Ascending aorta (tissue), 2 donors: ENCODE measurements at regions not wholly inside any gene's neighbourhood (a gene's known extent, or its start where the extent isn't known, plus 50 kb on each side); places are given as distances from the start of the nearest gene placed in this dataset.

Experiments used
- DNase-seq, 2 donors: peaks; one replicate each; pipeline ENCODE4 v3.0.0-alpha.2; 2019; ENCODE audit warnings: low spot score in 2 of 2
- H3K27ac ChIP-seq, 2 donors: fragments of 200-600 bp; sonication (generic); one replicate each; pipeline ENCODE4 v1.5.1; 2016 to 2017; ENCODE audit warnings: mild to moderate bottlenecking in 1 of 2
- H3K27me3 ChIP-seq: fragments of 200-600 bp; sonication (generic); one replicate; pipeline ENCODE4 v1.5.1; 2017
- H3K36me3 ChIP-seq, 2 donors: fragments of 200-600 bp; sonication (generic); one replicate each; pipeline ENCODE4 v1.5.1; 2016
- H3K4me1 ChIP-seq, 2 donors: fragments of 200-600 bp; sonication (generic); one replicate each; pipeline ENCODE4 v1.5.1; 2016 to 2017; ENCODE audit warnings: mild to moderate bottlenecking in 1 of 2
- H3K4me3 ChIP-seq, 2 donors: fragments of 200-600 bp; sonication (generic); one replicate each; pipeline ENCODE4 v1.5.1; 2016 to 2017; ENCODE audit warnings: mild to moderate bottlenecking in 1 of 2
- H3K9me3 ChIP-seq, 2 donors: fragments of 200-600 bp; sonication (generic); one replicate each; pipeline ENCODE4 v1.5.1; 2016
- CTCF ChIP-seq, 3 experiments: fragments of 200-600 bp in 2 of 3; fragments of 450-650 bp in 1 of 3; sonication (generic) in 2 of 3; IDR thresholded peaks; one replicate each; pipeline ENCODE4 v1.5.1; 2016 to 2019; ENCODE audit warnings: antibody characterized with exemption in 3 of 3, mild to moderate bottlenecking in 1 of 3, moderate library complexity in 1 of 3
- intact Hi-C: fragments of 100-400 bp; cut with DNase I; formaldehyde crosslinking; loops from one replicate; pipeline ENCODE4 v1.15.1; 2023

DNA sequence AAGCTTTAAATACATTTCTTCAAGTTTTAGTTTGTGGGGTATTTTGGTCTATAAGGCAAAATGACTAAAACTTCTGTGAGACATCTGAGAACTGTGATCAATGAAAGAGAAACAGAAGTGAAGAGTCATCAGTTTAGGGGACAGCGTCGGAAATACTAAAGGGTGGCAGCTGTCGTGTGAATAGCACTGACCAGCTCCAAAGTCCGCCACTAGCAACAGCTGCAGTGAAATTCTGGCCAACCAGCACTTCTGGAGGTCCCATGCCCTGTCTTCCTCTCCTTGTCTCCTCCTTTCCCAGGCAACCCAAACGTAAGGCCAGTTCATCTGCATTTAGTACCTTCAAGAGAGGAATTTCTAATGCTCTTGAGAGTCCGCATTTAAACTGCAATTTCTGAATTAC is 87.5 kb downstream of the DACT2 start:
- DNase-seq = no peak
- TF ChIP-seq CTCF (IDR thresholded peaks at IDR 0.05) = no peak
- Histone ChIP-seq H3K27ac (no peak overlapping the region), H3K27me3 (no peaks in the 10 kb centered on the region), H3K4me1 (no peaks in the 10 kb centered on the region), H3K36me3 (no peaks in the 10 kb centered on the region), H3K9me3 (no peaks in the 10 kb centered on the region), H3K4me3 (no peak overlapping the region)
- intact Hi-C loops = no loop called here

DNA sequence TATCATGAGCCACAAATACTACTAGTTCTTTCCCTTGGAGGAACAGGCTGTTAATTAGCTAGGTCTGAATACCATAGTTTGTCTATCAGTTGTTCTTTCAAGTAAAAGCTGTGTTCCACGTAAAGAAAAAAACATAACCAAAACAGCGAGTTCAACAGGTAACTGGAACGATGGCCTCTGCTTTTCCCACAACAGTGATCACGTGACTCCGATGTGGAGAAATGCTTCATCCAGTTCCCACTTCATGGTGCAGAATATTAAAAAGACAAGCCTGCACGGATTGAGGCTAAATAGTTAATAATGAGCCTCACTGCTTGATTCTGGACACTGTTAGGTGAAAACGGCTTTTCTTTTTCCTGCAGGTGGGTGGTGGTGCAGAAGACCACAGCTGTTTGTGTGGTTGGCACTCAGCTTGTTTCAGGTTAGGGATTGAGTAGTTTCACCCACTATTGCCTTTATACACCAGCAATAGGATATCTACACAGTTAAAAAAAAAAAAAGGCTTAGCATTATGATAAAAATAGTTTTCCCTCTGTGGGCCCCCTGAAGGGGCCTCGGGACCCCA is 88.1 kb downstream of the DACT2 start:
- DNase-seq = no peak
- intact Hi-C loops = no loop called here
- Histone ChIP-seq H3K36me3 (no peaks in the 10 kb centered on the region), H3K27me3 (no peaks in the 10 kb centered on the region), H3K4me3 (no peak overlapping the region), H3K9me3 (no peaks in the 10 kb centered on the region), H3K4me1 (no peaks in the 10 kb centered on the region), H3K27ac (no peak overlapping the region)
- TF ChIP-seq CTCF (IDR thresholded peaks at IDR 0.05) = no peak

DNA sequence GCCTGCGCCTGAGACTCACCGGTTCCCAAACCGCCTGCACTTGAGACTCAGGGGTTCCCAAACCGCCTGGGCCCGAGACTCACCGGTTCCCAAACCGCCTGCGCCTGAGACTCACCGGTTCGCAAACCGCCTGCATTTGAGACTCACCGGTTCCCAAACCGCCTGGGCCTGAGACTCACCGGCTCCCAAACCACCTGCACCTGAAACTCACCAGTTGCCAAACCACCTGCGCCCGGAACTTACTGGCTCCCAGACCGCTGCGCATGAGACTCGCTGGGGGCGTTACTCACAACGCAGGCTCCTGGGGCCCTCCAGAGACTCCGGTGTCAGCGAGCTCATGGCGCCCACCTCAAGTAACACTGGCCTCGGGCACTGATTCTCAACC is 90.2 kb downstream of the DACT2 start:
- no peaks in the 10 kb centered on the region for H3K9me3 ChIP-seq
- TF ChIP-seq CTCF (IDR thresholded peaks at IDR 0.05) = no peak
- no peak overlapping the region for H3K27ac ChIP-seq
- no peak overlapping the region for H3K4me3 ChIP-seq
- no peaks in the 10 kb centered on the region for H3K36me3 ChIP-seq
- no peaks in the 10 kb centered on the region for H3K4me1 ChIP-seq
- no peak for DNase-seq
- intact Hi-C loops = no loop called here
- no peaks in the 10 kb centered on the region for H3K27me3 ChIP-seq

DNA sequence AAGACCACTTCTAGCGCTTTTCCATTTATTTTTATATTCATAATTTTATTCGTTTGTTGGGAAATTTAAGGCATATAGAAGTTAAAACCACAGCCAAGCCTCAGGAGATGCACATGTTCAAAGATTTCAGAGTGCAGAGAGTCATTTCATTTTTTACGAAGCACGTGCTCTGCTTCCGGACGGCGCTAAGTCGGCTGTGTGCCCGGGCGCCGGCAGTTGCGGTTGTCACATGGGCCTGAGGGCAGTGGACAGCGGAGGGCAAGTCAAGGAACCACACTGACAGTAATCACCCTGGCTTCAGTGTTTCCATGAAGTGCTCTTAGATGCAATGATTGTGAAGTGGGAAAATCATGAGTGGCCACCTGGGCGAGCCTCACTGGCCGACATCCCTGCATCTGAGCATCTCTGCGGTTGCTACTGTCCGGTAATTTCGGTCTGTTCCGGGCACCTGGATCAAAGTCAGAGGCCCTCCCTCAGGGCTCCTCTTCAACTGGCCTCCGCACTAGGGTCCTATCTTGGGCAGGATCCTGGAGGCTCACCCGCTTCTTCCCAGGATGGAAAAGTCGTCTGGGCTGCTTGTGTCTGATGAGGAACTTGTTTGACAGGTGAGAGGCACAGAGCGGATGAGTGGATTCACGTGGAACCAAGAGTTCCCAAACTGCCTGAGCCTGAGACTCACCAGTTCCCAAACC is 90.8 kb downstream of the DACT2 start:
- intact Hi-C loops = no loop called here
- TF ChIP-seq CTCF (IDR thresholded peaks at IDR 0.05) = no peak
- no peaks in the 10 kb centered on the region for H3K27me3 ChIP-seq

DNA sequence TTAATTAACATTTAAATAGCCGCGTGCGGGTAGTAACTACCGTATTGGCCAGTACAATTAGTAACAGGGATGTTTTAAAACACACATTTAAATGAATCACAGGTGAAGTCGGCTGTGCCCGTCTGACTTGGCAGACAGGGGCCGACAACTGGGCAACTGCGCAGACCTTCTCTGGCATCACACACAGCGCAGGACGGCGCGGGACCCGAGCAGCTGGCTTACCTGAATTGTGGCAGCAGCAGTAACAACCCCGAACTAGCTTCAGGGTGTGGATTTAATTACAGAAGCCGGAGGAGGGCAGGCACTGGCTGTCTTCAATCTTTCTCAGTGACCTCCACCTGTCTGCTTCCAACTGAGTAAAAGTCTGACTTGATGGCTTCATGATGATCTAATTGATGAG is 91.7 kb downstream of the DACT2 start:
- intact Hi-C loops = no loop called here
- Histone ChIP-seq H3K4me1 (no peaks in the 10 kb centered on the region), H3K9me3 (no peaks in the 10 kb centered on the region), H3K36me3 (no peaks in the 10 kb centered on the region), H3K27me3 (no peaks in the 10 kb centered on the region), H3K4me3 (no peak overlapping the region), H3K27ac (no peak overlapping the region)
- no peak for DNase-seq
- no peak for TF ChIP-seq CTCF (IDR thresholded peaks at IDR 0.05)

More for the DNA sequence above, 90.8 kb downstream of the DACT2 start:
- Histone ChIP-seq H3K9me3 (no peaks in the 10 kb centered on the region), H3K27ac (no peak overlapping the region), H3K4me3 (no peak overlapping the region), H3K36me3 (no peaks in the 10 kb centered on the region), H3K4me1 (no peaks in the 10 kb centered on the region)
- no peak for DNase-seq
